ENCODE measurements at regions not wholly inside any gene's neighbourhood (a gene's known extent, or its start where the extent isn't known, plus 50 kb on each side); places are given as distances from the start of the nearest gene placed in this dataset.

GRCh38 chr5:112084149-112084548, 327.2 kb upstream of the NREP start:
- no peak for TF ChIP-seq EZH2phosphoT487 (IDR thresholded peaks at IDR 0.05; ENCODE audit: borderline replicate concordance, low read depth, low read length)
- Histone ChIP-seq H3K4me2 (ENCODE audit: low read length) (no peak overlapping the region), H3K79me2 (ENCODE audit: insufficient read depth, low read depth, low read length) (no peaks in the 10 kb centered on the region), H3K27ac (ENCODE audit: low read depth, low read length, poor library complexity, severe bottlenecking) (no peak overlapping the region), H3K9me2 (ENCODE audit: insufficient read depth, low read length) (no peaks in the 10 kb centered on the region), H3K36me3 (ENCODE audit: insufficient read depth, low read length) (no peaks in the 10 kb centered on the region), H3K9me3 (ENCODE audit: low read length) (no peaks in the 10 kb centered on the region), H3K4me1 (ENCODE audit: insufficient read depth, low read length, poor library complexity, severe bottlenecking) (no peaks in the 10 kb centered on the region), H2AFZ (ENCODE audit: low read length) (no peak overlapping the region), H4K20me1 (ENCODE audit: insufficient read depth, low read length) (no peaks in the 10 kb centered on the region), H3K4me3 (ENCODE audit: low read depth, low read length, poor library complexity, severe bottlenecking) (no peak overlapping the region)
- ChIA-PET CTCF (ENCODE audit: unreplicated experiment) (no interaction called here), POLR2A (no interaction called here)
- intact Hi-C loops (cut with micrococcal nuclease; ENCODE audit: unreplicated experiment): loop anchor here (10.0 kb wide), 1 partner anchor 59 kb away; no protein-coding TSS in a partner anchor
- no TSS peak for BruUV-seq (replicated peaks)
- DNase-seq (ENCODE audit: low spot score): no peak

DNA sequence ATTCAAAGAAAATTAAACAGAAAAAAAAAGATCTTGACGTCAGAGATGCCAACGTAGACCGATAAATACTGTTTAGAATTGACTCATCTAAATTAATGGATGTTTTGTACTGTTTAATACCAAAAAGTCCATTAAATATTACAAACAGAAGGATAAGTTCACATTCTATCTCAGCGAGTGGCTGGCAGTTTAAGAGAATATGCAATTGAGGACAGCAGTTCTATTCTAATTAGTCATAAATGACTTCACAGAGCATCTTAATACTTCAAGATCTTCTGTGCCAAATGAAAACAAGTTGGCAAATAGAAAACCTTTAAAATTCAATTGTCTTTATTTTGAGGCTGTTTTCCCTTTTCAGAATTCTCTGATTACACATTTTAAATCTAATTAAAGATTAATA, 326.6 kb upstream of the NREP start:
- no peak overlapping the region for H2AFZ ChIP-seq (ENCODE audit: low read length)
- ChIA-PET CTCF (ENCODE audit: unreplicated experiment) (no interaction called here), POLR2A (no interaction called here)
- H3K9me2 ChIP-seq (ENCODE audit: insufficient read depth, low read length): no peaks in the 10 kb centered on the region
- H3K4me3 ChIP-seq (ENCODE audit: low read depth, low read length, poor library complexity, severe bottlenecking): no peak overlapping the region
- no peaks in the 10 kb centered on the region for H3K9me3 ChIP-seq (ENCODE audit: low read length)
- no peaks in the 10 kb centered on the region for H3K36me3 ChIP-seq (ENCODE audit: insufficient read depth, low read length)
- no peak overlapping the region for H3K27ac ChIP-seq (ENCODE audit: low read depth, low read length, poor library complexity, severe bottlenecking)
- H3K4me1 ChIP-seq (ENCODE audit: insufficient read depth, low read length, poor library complexity, severe bottlenecking): no peaks in the 10 kb centered on the region
- intact Hi-C loops (cut with micrococcal nuclease; ENCODE audit: unreplicated experiment): loop anchor here (10.0 kb wide), 1 partner anchor 59 kb away; no protein-coding TSS in a partner anchor
- H4K20me1 ChIP-seq (ENCODE audit: insufficient read depth, low read length): no peaks in the 10 kb centered on the region
- no peaks in the 10 kb centered on the region for H3K79me2 ChIP-seq (ENCODE audit: insufficient read depth, low read depth, low read length)
- TF ChIP-seq CTCF (conservative IDR thresholded peaks at IDR 0.05; ENCODE audit: low read length) (no peak), EZH2phosphoT487 (IDR thresholded peaks at IDR 0.05; ENCODE audit: borderline replicate concordance, low read depth, low read length) (no peak)
- BruUV-seq (replicated peaks): no TSS peak
- DNase-seq (ENCODE audit: low spot score): no peak
- no peak overlapping the region for H3K4me2 ChIP-seq (ENCODE audit: low read length)

DNA sequence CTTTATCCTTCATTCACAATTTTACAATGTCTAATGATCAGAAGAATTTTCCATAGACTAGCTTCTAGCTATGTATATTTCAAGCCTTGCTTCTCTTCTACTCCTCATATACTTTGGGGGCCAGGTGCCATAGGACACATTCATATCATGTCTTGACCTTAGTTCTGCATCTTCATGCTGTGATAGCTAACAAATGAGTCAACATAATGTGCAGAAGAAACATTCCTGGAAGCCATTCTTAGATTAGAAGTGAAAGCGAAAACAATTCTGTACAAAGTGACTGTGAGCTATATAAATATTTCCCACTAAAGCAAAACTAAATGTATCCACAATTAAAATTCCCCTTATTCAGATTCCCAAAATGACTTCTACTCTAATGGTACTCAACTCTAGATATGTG, 320.2 kb upstream of the NREP start:
- CTCF ChIA-PET (ENCODE audit: unreplicated experiment): no interaction called here

More for the DNA sequence above, 320.2 kb upstream of the NREP start:
- Histone ChIP-seq H3K79me2 (ENCODE audit: insufficient read depth, low read depth, low read length) (no peaks in the 10 kb centered on the region), H3K4me3 (ENCODE audit: low read depth, low read length, poor library complexity, severe bottlenecking) (no peak overlapping the region), H3K9me2 (ENCODE audit: insufficient read depth, low read length) (no peaks in the 10 kb centered on the region), H3K4me2 (ENCODE audit: low read length) (no peak overlapping the region), H3K27ac (ENCODE audit: low read depth, low read length, poor library complexity, severe bottlenecking) (no peak overlapping the region), H4K20me1 (ENCODE audit: insufficient read depth, low read length) (no peaks in the 10 kb centered on the region), H2AFZ (ENCODE audit: low read length) (no peak overlapping the region), H3K36me3 (ENCODE audit: insufficient read depth, low read length) (no peaks in the 10 kb centered on the region), H3K4me1 (ENCODE audit: insufficient read depth, low read length, poor library complexity, severe bottlenecking) (no peaks in the 10 kb centered on the region), H3K9me3 (ENCODE audit: low read length) (no peaks in the 10 kb centered on the region)
- no TSS peak for BruUV-seq (replicated peaks)
- POLR2A ChIA-PET: interaction anchor here (0.6 to 0.7 kb wide), 3 partner anchors 175 to 768 kb away, joined by 3 to 5 read pairs (median 4); no protein-coding TSS in a partner anchor
- TF ChIP-seq CTCF (conservative IDR thresholded peaks at IDR 0.05; ENCODE audit: low read length) (no peak), EZH2phosphoT487 (IDR thresholded peaks at IDR 0.05; ENCODE audit: borderline replicate concordance, low read depth, low read length) (no peak)
- no peak for DNase-seq (ENCODE audit: low spot score)
- intact Hi-C loops (cut with micrococcal nuclease; ENCODE audit: unreplicated experiment): no loop called here
